ENCODE measurements at regions not wholly inside any gene's neighbourhood (a gene's known extent, or its start where the extent isn't known, plus 50 kb on each side); places are given as distances from the start of the nearest gene placed in this dataset.

- H3K4me1 ChIP-seq (replicated peaks in 1 of 2), result peaks cover 4 to 47% of the 10 kb centered on the region in 2 donors
These were observed 110.9 kb upstream of the GALNT15 start for GRCh38 chr3:16063603-16064002.

GRCh38 chr3:16064642-16065414 is 109.7 kb upstream of the GALNT15 start:
- WGBS, 4 donors, result 66 to 76% (median 70%) methylated on average over 3 of the region's 3 CpGs
- no peaks in the 10 kb centered on the region for H3K27me3 ChIP-seq
- H3K36me3 ChIP-seq (replicated peaks in 1 of 2), result no peaks in the 10 kb centered on the region
- TF ChIP-seq POLR2A (IDR thresholded peaks at IDR 0.05) (no peak), CTCF (IDR thresholded peaks at IDR 0.05) (no peak)
- H3K9me3 ChIP-seq (replicated peaks in 1 of 3), result no peaks in the 10 kb centered on the region
- intact Hi-C loops (cut with DNase I), result no loop called here
- peaks cover 4 to 44% of the 10 kb centered on the region in 2 donors for H3K4me1 ChIP-seq (replicated peaks in 1 of 2)
- H3K4me3 ChIP-seq, result no peak overlapping the region
- H3K27ac ChIP-seq, result peak overlapping the region in 3 of 5 donors; percentile 1 to 64 (median 61)
- DNase-seq, result peak; percentile 58 to 90 (median 75)

More at GRCh38 chr3:16063603-16064002, 110.9 kb upstream of the GALNT15 start:
- H3K9me3 ChIP-seq (replicated peaks in 1 of 3), result no peaks in the 10 kb centered on the region
- no peak for DNase-seq
- H3K4me3 ChIP-seq, result no peak overlapping the region
- intact Hi-C loops (cut with DNase I), result no loop called here
- H3K27ac ChIP-seq, result peak overlapping the region in 1 of 5 donors; percentile 35
- 70 to 83% (median 79%) methylated on average over 2 of the region's 2 CpGs for WGBS, 4 donors
- TF ChIP-seq POLR2A (IDR thresholded peaks at IDR 0.05), result no peak
- no peak for TF ChIP-seq CTCF (IDR thresholded peaks at IDR 0.05)
- H3K36me3 ChIP-seq (replicated peaks in 1 of 2), result no peaks in the 10 kb centered on the region
- H3K27me3 ChIP-seq, result no peaks in the 10 kb centered on the region

GRCh38 chr3:16066545-16066944 is 107.9 kb upstream of the GALNT15 start:
- intact Hi-C loops (cut with DNase I), result no loop called here
- H3K4me1 ChIP-seq (replicated peaks in 1 of 2), result peaks cover 0 to 30% of the 10 kb centered on the region in 2 donors

GRCh38 chr3:16066975-16067374 is 107.5 kb upstream of the GALNT15 start:
- Histone ChIP-seq H3K36me3 (replicated peaks in 1 of 2) (no peaks in the 10 kb centered on the region), H3K27me3 (no peaks in the 10 kb centered on the region), H3K27ac (no peak overlapping the region), H3K4me1 (replicated peaks in 1 of 2) (peaks cover 0 to 30% of the 10 kb centered on the region in 2 donors), H3K9me3 (replicated peaks in 1 of 3) (no peaks in the 10 kb centered on the region), H3K4me3 (no peak overlapping the region)
- intact Hi-C loops (cut with DNase I), result no loop called here
- no peak for DNase-seq
- TF ChIP-seq CTCF (IDR thresholded peaks at IDR 0.05), result no peak
- TF ChIP-seq POLR2A (IDR thresholded peaks at IDR 0.05), result no peak
- WGBS, 4 donors, result 88 to 94% (median 93%) methylated on average over 6 of the region's 6 CpGs

More at GRCh38 chr3:16066545-16066944, 107.9 kb upstream of the GALNT15 start:
- Histone ChIP-seq H3K27me3 (no peaks in the 10 kb centered on the region), H3K9me3 (replicated peaks in 1 of 3) (no peaks in the 10 kb centered on the region), H3K27ac (no peak overlapping the region), H3K36me3 (replicated peaks in 1 of 2) (no peaks in the 10 kb centered on the region), H3K4me3 (no peak overlapping the region)
- TF ChIP-seq POLR2A (IDR thresholded peaks at IDR 0.05) (no peak), CTCF (IDR thresholded peaks at IDR 0.05) (no peak)
- no peak for DNase-seq
- WGBS, 4 donors, result 78 to 94% (median 92%) methylated on average over 1 of the region's 1 CpG
